B cell (primary cell): ENCODE measurements at regions not wholly inside any gene's neighbourhood (a gene's known extent, or its start where the extent isn't known, plus 50 kb on each side); places are given as distances from the start of the nearest gene placed in this dataset.

Experiments used
- ATAC-seq: fragments of 200-7000 bp; cut with Tn5 transposase; one replicate; pipeline ENCODE4 v1.10.0; 2021; ENCODE audit warnings: low read depth, mild to moderate bottlenecking, moderate number of reproducible peaks, moderate library complexity
- CTCF ChIA-PET: fragments of 350-600 bp; sonication (Branson Sonifier 250); formaldehyde crosslinking; loops from one replicate; lab custom pipeline; 2021; ENCODE audit warnings: antibody characterized with exemption, inconsistent platforms; lab: Charles Lee
- POLR2A ChIA-PET: fragments of 350-600 bp; sonication (Branson Sonifier 250); formaldehyde crosslinking; loops from one replicate; lab custom pipeline; 2021; ENCODE audit warnings: antibody characterized with exemption; lab: Charles Lee
- DNase-seq: peaks from one replicate; pipeline ENCODE4 v3.0.0; 2013
- H2AFZ ChIP-seq: 2 replicates; pipeline ENCODE4 v1.6.1; 2012; ENCODE audit warnings: mild to moderate bottlenecking, low read depth, low read length; ENCODE audit not compliant: insufficient read depth, poor library complexity, severe bottlenecking
- H3K27ac ChIP-seq, 2 donors: 1 replicate in 1 of 2; 2 replicates in 1 of 2; pipeline ENCODE4 v1.5.1; 2012 to 2013; ENCODE audit warnings: low read length in 2 of 2, mild to moderate bottlenecking in 2 of 2, moderate library complexity in 1 of 2
- H3K27me3 ChIP-seq, 4 experiments: fragments of 200-600 bp in 1 of 4; sonication (generic) in 1 of 4; replicated peaks in 1 of 4; 1 replicate in 2 of 4; 2 replicates in 2 of 4; pipeline versions ENCODE4 v1.6.1 to v1.7.0; 2013 to 2016; ENCODE audit warnings: low read length in 3 of 4, mild to moderate bottlenecking in 2 of 4, mixed read lengths in 1 of 4, moderate library complexity in 1 of 4; ENCODE audit not compliant: insufficient read depth in 4 of 4, control insufficient read depth in 3 of 4; ENCODE audit errors: control extremely low read depth in 1 of 4
- H3K36me3 ChIP-seq, 2 experiments: replicated peaks in 1 of 2; 1 replicate in 1 of 2; 2 replicates in 1 of 2; pipeline versions ENCODE4 v1.6.1 to v1.7.1; 2013; ENCODE audit warnings: low read length in 1 of 2; ENCODE audit not compliant: insufficient read depth in 2 of 2, control insufficient read depth in 1 of 2; ENCODE audit errors: control extremely low read depth in 1 of 2, extremely low read depth in 1 of 2
- H3K4me1 ChIP-seq, 2 donors: fragments of 200-600 bp in 1 of 2; sonication (generic) in 1 of 2; 1 replicate in 1 of 2; 2 replicates in 1 of 2; pipeline versions ENCODE4 v1.5.1 to v1.6.1; 2013 to 2017; ENCODE audit warnings: low read length in 2 of 2; ENCODE audit not compliant: control insufficient read depth in 2 of 2, insufficient read depth in 2 of 2
- H3K4me2 ChIP-seq: replicated peaks from 2 replicates; pipeline ENCODE3; 2012; ENCODE audit warnings: mild to moderate bottlenecking, low read depth, low read length; ENCODE audit not compliant: poor library complexity, severe bottlenecking
- H3K4me3 ChIP-seq, 5 experiments: fragments of 200-600 bp in 1 of 5; sonication (generic) in 1 of 5; 1 replicate in 3 of 5; 2 replicates in 2 of 5; pipeline versions ENCODE4 v1.5.1 to v1.7.0; 2011 to 2016; ENCODE audit warnings: low read length in 4 of 5, mild to moderate bottlenecking in 4 of 5, low read depth in 2 of 5, control low read depth in 1 of 5, moderate library complexity in 1 of 5; ENCODE audit not compliant: insufficient read depth in 1 of 5; ENCODE audit errors: control extremely low read depth in 1 of 5, extremely low read depth in 1 of 5
- H3K79me2 ChIP-seq: fragments of 200-600 bp; sonication (generic); one replicate; pipeline ENCODE4 v1.6.0; 2016; ENCODE audit warnings: low read length; ENCODE audit not compliant: control insufficient read depth, insufficient read depth
- H3K9ac ChIP-seq: fragments of 200-600 bp; sonication (generic); 2 replicates; pipeline ENCODE4 v1.6.1; 2017; ENCODE audit warnings: mild to moderate bottlenecking, low read length, moderate library complexity
- H3K9me3 ChIP-seq, 3 donors: one replicate each; pipeline versions ENCODE4 v1.6.1 to v1.7.1; 2013; ENCODE audit warnings: low read length in 2 of 3; ENCODE audit not compliant: control insufficient read depth in 2 of 3, insufficient read depth in 1 of 3; ENCODE audit errors: control extremely low read depth in 1 of 3
- H4K20me1 ChIP-seq: 2 replicates; pipeline ENCODE4 v1.6.0; 2012; ENCODE audit warnings: mild to moderate bottlenecking, low read length; ENCODE audit not compliant: insufficient read depth, control insufficient read depth, poor library complexity, severe bottlenecking
- H3K27ac Mint-ChIP-seq: one replicate; pipeline ENCODE4 v1.8.0; 2021; ENCODE audit warnings: mixed read lengths
- H3K27me3 Mint-ChIP-seq: one replicate; pipeline ENCODE4 v1.8.0; 2021; ENCODE audit warnings: mixed read lengths
- H3K4me1 Mint-ChIP-seq: one replicate; pipeline ENCODE4 v1.8.0; 2021; ENCODE audit warnings: mixed read lengths
- H3K4me3 Mint-ChIP-seq: one replicate; pipeline ENCODE4 v1.8.0; 2021; ENCODE audit warnings: mixed read lengths
- H3K9me3 Mint-ChIP-seq: one replicate; pipeline ENCODE4 v1.8.0; 2022; ENCODE audit warnings: mixed read lengths; ENCODE audit not compliant: insufficient read depth
- EZH2 ChIP-seq: IDR thresholded peaks from 2 replicates; pipeline ENCODE4 v1.6.1; 2012; ENCODE audit warnings: borderline replicate concordance, low read depth, mild to moderate bottlenecking, moderate library complexity, low read length; ENCODE audit not compliant: insufficient read depth, poor library complexity, severe bottlenecking
- WGBS: methylation state at CpG from one replicate; pipeline ENCODE4 v1.1.5; 2013; ENCODE audit warnings: missing lambda C conversion rate; ENCODE audit not compliant: insufficient coverage; 5-methylcytosine and 5-hydroxymethylcytosine counted together
- intact Hi-C: fragments of 100-400 bp; cut with micrococcal nuclease; formaldehyde crosslinking; loops from one replicate; pipeline ENCODE4 v1.10.0; 2022
- TF ChIP-seq, protein P1 (sequence below): fragments of 200-600 bp; IDR thresholded peaks from one replicate; pipeline ENCODE4 v1.8.0; 2022; ENCODE audit warnings: antibody characterized with exemption, mild to moderate bottlenecking

DNA sequence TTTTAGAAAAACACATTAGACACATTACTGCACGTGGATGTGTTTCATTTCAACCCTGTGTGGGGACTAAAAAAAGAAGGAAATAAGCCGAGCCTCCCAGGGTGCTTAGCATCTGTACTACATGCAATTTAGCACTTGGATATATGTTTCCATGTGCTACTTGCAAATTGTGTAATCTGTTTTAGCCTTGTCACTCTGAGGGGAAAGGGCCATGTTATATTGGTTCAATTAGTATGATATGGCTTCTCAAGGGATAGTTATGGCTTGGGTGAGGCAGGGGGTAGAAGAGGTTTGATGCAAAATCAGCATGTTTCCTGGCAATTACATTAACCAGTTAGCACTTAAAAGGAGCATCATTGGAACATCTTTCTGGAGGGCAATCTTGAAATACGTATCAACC lies 353.5 kb upstream of the GOT2 start:
- H3K4me3 Mint-ChIP-seq, result no peak overlapping the region
- H3K27ac ChIP-seq, result no peak overlapping the region
- no peaks in the 10 kb centered on the region for H3K27me3 ChIP-seq
- TF ChIP-seq EZH2, result no peak
- TF ChIP-seq, protein P1, sequence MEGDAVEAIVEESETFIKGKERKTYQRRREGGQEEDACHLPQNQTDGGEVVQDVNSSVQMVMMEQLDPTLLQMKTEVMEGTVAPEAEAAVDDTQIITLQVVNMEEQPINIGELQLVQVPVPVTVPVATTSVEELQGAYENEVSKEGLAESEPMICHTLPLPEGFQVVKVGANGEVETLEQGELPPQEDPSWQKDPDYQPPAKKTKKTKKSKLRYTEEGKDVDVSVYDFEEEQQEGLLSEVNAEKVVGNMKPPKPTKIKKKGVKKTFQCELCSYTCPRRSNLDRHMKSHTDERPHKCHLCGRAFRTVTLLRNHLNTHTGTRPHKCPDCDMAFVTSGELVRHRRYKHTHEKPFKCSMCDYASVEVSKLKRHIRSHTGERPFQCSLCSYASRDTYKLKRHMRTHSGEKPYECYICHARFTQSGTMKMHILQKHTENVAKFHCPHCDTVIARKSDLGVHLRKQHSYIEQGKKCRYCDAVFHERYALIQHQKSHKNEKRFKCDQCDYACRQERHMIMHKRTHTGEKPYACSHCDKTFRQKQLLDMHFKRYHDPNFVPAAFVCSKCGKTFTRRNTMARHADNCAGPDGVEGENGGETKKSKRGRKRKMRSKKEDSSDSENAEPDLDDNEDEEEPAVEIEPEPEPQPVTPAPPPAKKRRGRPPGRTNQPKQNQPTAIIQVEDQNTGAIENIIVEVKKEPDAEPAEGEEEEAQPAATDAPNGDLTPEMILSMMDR, result no peak
- H3K9me3 ChIP-seq, result peaks cover 0 to 5% (median 0%) of the 10 kb centered on the region in 3 donors
- peaks cover 4% of the 10 kb centered on the region for H3K9me3 Mint-ChIP-seq
- H2AFZ ChIP-seq, result no peak overlapping the region
- H3K4me2 ChIP-seq, result no peak overlapping the region
- no peak overlapping the region for H3K9ac ChIP-seq
- H3K4me1 ChIP-seq, result no peaks in the 10 kb centered on the region
- no peaks in the 10 kb centered on the region for H3K36me3 ChIP-seq
- CTCF ChIA-PET, result no interaction called here
- no peaks in the 10 kb centered on the region for H3K79me2 ChIP-seq
- no peak overlapping the region for H3K4me3 ChIP-seq
- POLR2A ChIA-PET, result no interaction called here
- no peaks in the 10 kb centered on the region for H3K27me3 Mint-ChIP-seq
- no peak overlapping the region for H3K27ac Mint-ChIP-seq
- no peaks in the 10 kb centered on the region for H4K20me1 ChIP-seq
- no peaks in the 10 kb centered on the region for H3K4me1 Mint-ChIP-seq
- intact Hi-C loops, result no loop called here
- WGBS, result 100% methylated on average over 1 of the region's 3 CpGs
- ATAC-seq, result no peak
- no peak for DNase-seq

DNA sequence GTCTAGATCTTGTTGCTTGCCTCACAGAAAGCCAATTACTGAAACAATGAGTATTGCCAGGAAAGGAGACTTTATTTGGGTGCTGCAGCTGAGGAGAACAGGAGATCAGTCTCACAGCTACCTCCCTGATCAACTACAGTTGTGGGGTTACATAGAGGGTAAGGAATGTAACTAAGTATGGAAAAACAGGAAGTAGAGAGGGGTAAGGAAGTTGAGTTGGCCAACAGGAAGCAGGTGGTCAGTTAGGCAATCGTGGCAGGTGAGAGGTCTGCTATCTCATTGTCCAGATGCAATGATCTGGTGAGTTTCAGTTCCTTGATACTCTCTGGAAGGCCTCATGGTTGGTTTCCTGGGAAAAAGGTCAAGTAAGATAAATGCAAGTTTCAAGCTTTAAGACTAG lies 333.1 kb upstream of the GOT2 start:
- no peaks in the 10 kb centered on the region for H3K4me1 ChIP-seq
- H3K36me3 ChIP-seq, result no peaks in the 10 kb centered on the region
- ChIA-PET POLR2A (no interaction called here), CTCF (interaction anchor here (0.8 kb wide), 1 partner anchor 13 kb away, joined by 3 read pairs; no protein-coding TSS in a partner anchor)
- Mint-ChIP-seq H3K9me3 (no peaks in the 10 kb centered on the region), H3K4me1 (peaks cover 7% of the 10 kb centered on the region), H3K27ac (no peak overlapping the region), H3K4me3 (no peak overlapping the region), H3K27me3 (no peaks in the 10 kb centered on the region)
- H3K27me3 ChIP-seq, result no peaks in the 10 kb centered on the region
- ATAC-seq (no peak), DNase-seq (no peak)
- no peaks in the 10 kb centered on the region for H3K79me2 ChIP-seq
- no peaks in the 10 kb centered on the region for H4K20me1 ChIP-seq
- no peak overlapping the region for H3K27ac ChIP-seq
- peaks cover 0 to 1% (median 0%) of the 10 kb centered on the region in 3 donors for H3K9me3 ChIP-seq
- H3K4me2 ChIP-seq, result no peak overlapping the region
- intact Hi-C loops, result no loop called here
- 0% methylated on average over 1 of the region's 1 CpG for WGBS
- H3K9ac ChIP-seq, result no peak overlapping the region
- no peak overlapping the region for H3K4me3 ChIP-seq
- TF ChIP-seq, protein P1, result no peak
- TF ChIP-seq EZH2, result no peak
- no peak overlapping the region for H2AFZ ChIP-seq
